ENCODE measurements at regions not wholly inside any gene's neighbourhood (a gene's known extent, or its start where the extent isn't known, plus 50 kb on each side); places are given as distances from the start of the nearest gene placed in this dataset.

DNA sequence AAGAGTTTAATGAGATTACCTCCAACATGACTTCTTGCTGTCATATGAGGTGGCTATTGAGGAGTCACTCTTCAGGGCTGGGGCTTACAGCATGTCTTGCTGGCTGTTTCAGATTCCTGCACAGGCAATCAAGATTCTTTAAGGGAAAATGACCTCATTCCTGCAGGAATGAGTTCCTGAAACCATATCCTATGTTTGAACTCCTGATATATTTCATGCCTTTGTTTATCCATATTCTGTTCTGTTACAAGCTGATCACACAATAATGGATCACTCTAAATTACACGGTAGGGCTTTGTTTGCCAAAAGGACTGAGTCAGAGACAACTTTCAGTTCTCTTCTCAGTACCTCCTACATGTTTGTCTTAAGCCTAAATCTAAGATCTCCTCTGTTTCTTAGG, 879.8 kb upstream of the PIK3C3 start:
- H3K18ac ChIP-seq (ENCODE audit: extremely low read depth, low read length), result no peak overlapping the region
- no peak overlapping the region for H3K4me2 ChIP-seq (ENCODE audit: insufficient read depth in 1 of 2, low read depth in 2 of 2, low read length in 2 of 2)
- ChIA-PET CTCF (ENCODE audit: partially characterized antibody) (no interaction called here), POLR2A (ENCODE audit: partially characterized antibody) (no interaction called here)
- 100% methylated on average over 1 of the region's 1 CpG; no CpG with 5 or more reads in 1 of the 2 experiments for WGBS, 2 experiments (ENCODE audit: extremely low coverage in 1 of 2, insufficient coverage in 1 of 2, insufficient read length in 1 of 2, insufficient replicate concordance in 2 of 2, low coverage in 1 of 2, low lambda C conversion rate in 2 of 2, missing lambda C conversion rate in 1 of 2)
- H2BK15ac ChIP-seq (ENCODE audit: low read length), result no peak overlapping the region
- H3K27ac ChIP-seq (ENCODE audit: low read depth, low read length), result no peak overlapping the region
- H3K56ac ChIP-seq (replicated peaks; ENCODE audit: insufficient read length, low read depth, low read length), result no peak overlapping the region
- no peak overlapping the region for H4K91ac ChIP-seq (replicated peaks; ENCODE audit: insufficient read length, low read length)
- DNase-seq (ENCODE audit: low read depth in 1 of 2, low spot score in 2 of 2) (no peak), FAIRE-seq (no peak)
- H3K36me3 ChIP-seq (ENCODE audit: control insufficient read depth in 2 of 4, insufficient read depth in 4 of 4, low read length in 3 of 4), result no peaks in the 10 kb centered on the region
- H3K4ac ChIP-seq (replicated peaks; ENCODE audit: insufficient read length, low read depth, low read length), result no peak overlapping the region
- no peak overlapping the region for H4K8ac ChIP-seq (ENCODE audit: extremely low read depth, insufficient read depth, low read length)
- no peak overlapping the region for H2AFZ ChIP-seq (ENCODE audit: low read length)
- TF ChIP-seq BRCA1 (IDR thresholded peaks at IDR 0.05; ENCODE audit: low read depth, low read length) (no peak), ATF2 (IDR thresholded peaks at IDR 0.05; ENCODE audit: low read length) (no peak), SUZ12 (IDR thresholded peaks at IDR 0.05; ENCODE audit: low read length) (no peak), SRF (IDR thresholded peaks at IDR 0.05; ENCODE audit: low read depth, low read length) (no peak), YY1 (IDR thresholded peaks at IDR 0.05; ENCODE audit: low read depth, low read length) (no peak), TBP (IDR thresholded peaks at IDR 0.05; ENCODE audit: low read depth, low read length) (no peak), JUN (IDR thresholded peaks at IDR 0.05; ENCODE audit: low read depth, low read length) (no peak), SIN3A (conservative IDR thresholded peaks at IDR 0.05 in 1 of 2, IDR thresholded peaks at IDR 0.05 in 1 of 2; ENCODE audit: low read depth in 1 of 2, low read length in 2 of 2) (no peak), KDM4A (IDR thresholded peaks at IDR 0.05; ENCODE audit: low read depth, low read length, severe bottlenecking) (no peak)
- H2BK12ac ChIP-seq (ENCODE audit: low read depth, low read length), result no peak overlapping the region
- H2BK20ac ChIP-seq (ENCODE audit: low read length), result no peak overlapping the region
- no peak overlapping the region for H2BK120ac ChIP-seq (replicated peaks; ENCODE audit: low read depth, low read length)
- H2AK5ac ChIP-seq (ENCODE audit: low read depth, low read length), result no peak overlapping the region
- H3K9ac ChIP-seq (replicated peaks in 1 of 4; ENCODE audit: extremely low read depth in 1 of 4, low read depth in 3 of 4, low read length in 3 of 4), result no peak overlapping the region
- H3K4me1 ChIP-seq (replicated peaks in 1 of 4; ENCODE audit: control insufficient read depth in 3 of 4, insufficient read depth in 4 of 4, low read length in 3 of 4), result no peaks in the 10 kb centered on the region
- H3K14ac ChIP-seq (ENCODE audit: insufficient read length), result no peak overlapping the region
- no peak overlapping the region for H4K5ac ChIP-seq (ENCODE audit: insufficient read length, low read depth, low read length)
- H4K20me1 ChIP-seq (replicated peaks in 1 of 2; ENCODE audit: control insufficient read depth in 1 of 2, insufficient read depth in 2 of 2, low read length in 2 of 2), result no peaks in the 10 kb centered on the region
- H3K4me3 ChIP-seq (ENCODE audit: extremely low read depth in 1 of 4, insufficient read depth in 2 of 4, low read depth in 3 of 4, low read length in 4 of 4), result no peak overlapping the region
- no peaks in the 10 kb centered on the region for H3K79me2 ChIP-seq (ENCODE audit: control insufficient read depth in 1 of 2, insufficient read depth in 2 of 2, low read length in 2 of 2)
- H3K23ac ChIP-seq (ENCODE audit: insufficient read length), result no peak overlapping the region
- peaks cover 0 to 1% (median 0%) of the 10 kb centered on the region in 4 experiments; a peak in 1 of 7 replicates for H3K27me3 ChIP-seq (replicated peaks in 1 of 4; ENCODE audit: control insufficient read depth in 3 of 4, extremely low read depth in 1 of 4, insufficient read depth in 3 of 4, low read length in 3 of 4)
- H3K23me2 ChIP-seq (ENCODE audit: low read depth, low read length), result no peaks in the 10 kb centered on the region; the same call in 1 of the 2 replicates
- H2BK5ac ChIP-seq (ENCODE audit: low read depth, low read length), result no peak overlapping the region
- H3K9me3 ChIP-seq (ENCODE audit: insufficient read depth in 2 of 2, low read depth in 1 of 2, low read length in 1 of 2), result no peaks in the 10 kb centered on the region
- H3K79me1 ChIP-seq (ENCODE audit: low read depth, low read length), result no peaks in the 10 kb centered on the region

Measured in H1 (cell line).